ENCODE measurements at regions not wholly inside any gene's neighbourhood (a gene's known extent, or its start where the extent isn't known, plus 50 kb on each side); places are given as distances from the start of the nearest gene placed in this dataset.

GRCh38 chr2:144596073-144596871 lies 76.4 kb upstream of the ZEB2 start:
- no peak for DNase-seq

GRCh38 chr2:144595686-144596072 lies 75.8 kb upstream of the ZEB2 start:
- no peak for DNase-seq

GRCh38 chr2:144595279-144595678 lies 75.4 kb upstream of the ZEB2 start:
- DNase-seq: no peak

- no peak for DNase-seq
These were observed 73.9 kb upstream of the ZEB2 start for GRCh38 chr2:144593803-144594202.

GRCh38 chr2:144592500-144593256 lies 72.8 kb upstream of the ZEB2 start:
- DNase-seq: no peak

- no peak for DNase-seq
These were observed 67.4 kb upstream of the ZEB2 start for GRCh38 chr2:144587306-144587705.

GRCh38 chr2:144586476-144586875 lies 66.6 kb upstream of the ZEB2 start:
- no peak for DNase-seq

GRCh38 chr2:144583741-144584453 lies 64.0 kb upstream of the ZEB2 start:
- no peak for DNase-seq

GRCh38 chr2:144583381-144583729 lies 63.4 kb upstream of the ZEB2 start:
- no peak for DNase-seq

- no peak for DNase-seq
These were observed 62.9 kb upstream of the ZEB2 start for GRCh38 chr2:144582651-144583380.

- no peak for DNase-seq
These were observed 60.7 kb upstream of the ZEB2 start for GRCh38 chr2:144580521-144581161.

GRCh38 chr2:144579556-144579955 lies 59.6 kb upstream of the ZEB2 start:
- DNase-seq: no peak

GRCh38 chr2:144578099-144578498 lies 58.2 kb upstream of the ZEB2 start:
- no peak for DNase-seq

GRCh38 chr2:144572977-144573376 lies 53.1 kb upstream of the ZEB2 start:
- no peak for DNase-seq

GRCh38 chr2:144571770-144572169 lies 51.9 kb upstream of the ZEB2 start:
- no peak for DNase-seq

- DNase-seq: no peak
These were observed 50.6 kb upstream of the ZEB2 start for GRCh38 chr2:144570566-144570965.
